T47D (cell line): ENCODE measurements at regions not wholly inside any gene's neighbourhood (a gene's known extent, or its start where the extent isn't known, plus 50 kb on each side); places are given as distances from the start of the nearest gene placed in this dataset.
A peak's percentile ranks its signal among the peaks of the same experiment; 100 is the strongest.

ENCODE experiments used
- DNase-seq, 2 experiments: peaks; one replicate each; pipeline versions ENCODE4 v3.0.0 to v3.0.0-alpha.2; 2011 to 2012; ENCODE audit warnings: low read depth in 1 of 2, low spot score in 1 of 2
- JUND ChIP-seq: IDR thresholded peaks from 2 replicates; pipeline ENCODE4 v1.6.1; 2012; ENCODE audit warnings: low read depth
- in situ Hi-C: cut with HindIII; loops from 2 replicates; pipeline ENCODE4 v1.10.0; 2016; ENCODE audit warnings: low sequenced_read_pairs, low pct_unique_long_range_greater_than_20kb

DNA sequence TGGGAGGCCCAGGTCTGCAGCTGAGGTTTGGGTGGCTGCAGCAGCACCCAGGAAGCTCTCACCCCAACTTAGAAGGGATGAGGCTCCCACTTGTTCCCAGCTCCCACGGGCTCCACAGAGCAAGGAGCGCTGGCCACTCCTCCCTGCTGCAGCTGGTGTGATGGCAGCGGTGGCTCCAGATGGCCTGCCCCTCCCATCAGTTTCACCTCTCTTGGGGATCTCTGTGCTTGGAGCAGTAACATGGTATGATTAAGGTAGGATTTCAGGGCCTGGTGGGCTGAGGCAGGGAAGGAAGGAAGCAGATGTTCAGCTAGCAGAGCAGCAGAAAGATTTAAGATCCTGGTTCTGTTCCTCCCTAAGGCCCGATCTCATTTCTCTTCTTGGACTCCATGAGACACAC, 66.8 kb upstream of the KIF5B start:
- TF ChIP-seq JUND: no peak
- in situ Hi-C loops: no loop called here
- no peak for DNase-seq

GRCh38 chr10:32121648-32122047, 65.4 kb upstream of the KIF5B start:
- in situ Hi-C loops: no loop called here
- no peak for TF ChIP-seq JUND
- DNase-seq: no peak

- DNase-seq: no peak
- no peak for TF ChIP-seq JUND
- in situ Hi-C loops: no loop called here
These were observed 63.9 kb upstream of the KIF5B start for GRCh38 chr10:32120147-32120546.

GRCh38 chr10:32114508-32114907, 58.3 kb upstream of the KIF5B start:
- in situ Hi-C loops: no loop called here
- no peak for TF ChIP-seq JUND
- DNase-seq: peak in 1 of 2 experiments; percentile 33

GRCh38 chr10:32112055-32112454, 55.8 kb upstream of the KIF5B start:
- in situ Hi-C loops: no loop called here
- peak in 1 of 2 experiments; percentile 7 for DNase-seq
- TF ChIP-seq JUND: no peak

GRCh38 chr10:32111585-32111984, 55.4 kb upstream of the KIF5B start:
- no peak for TF ChIP-seq JUND
- DNase-seq: no peak
- in situ Hi-C loops: no loop called here

DNA sequence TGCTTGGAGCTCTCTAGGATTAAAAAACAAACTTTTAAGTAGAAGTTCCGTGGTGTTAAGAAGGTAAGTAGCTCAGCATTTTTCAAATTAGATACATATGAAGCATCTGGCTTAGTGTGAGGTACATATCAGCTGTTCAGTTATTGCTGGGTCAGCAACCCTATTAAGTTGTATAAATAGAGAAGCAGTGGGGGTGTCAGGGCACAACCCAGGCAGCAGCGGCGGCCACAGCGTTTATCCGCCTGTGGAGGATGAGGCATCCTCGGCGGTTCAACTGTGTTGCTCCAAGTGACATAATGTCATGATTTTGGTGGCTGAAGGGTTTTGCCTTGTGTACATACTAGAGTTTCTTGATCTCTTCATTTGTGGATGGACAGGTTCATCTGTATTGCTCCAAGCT, 54.6 kb upstream of the KIF5B start:
- no peak for DNase-seq
- in situ Hi-C loops: no loop called here
- no peak for TF ChIP-seq JUND

GRCh38 chr10:32109603-32110002, 53.4 kb upstream of the KIF5B start:
- in situ Hi-C loops: no loop called here
- TF ChIP-seq JUND: no peak

More at GRCh38 chr10:32109603-32110002, 53.4 kb upstream of the KIF5B start:
- no peak for DNase-seq
